ENCODE measurements at regions not wholly inside any gene's neighbourhood (a gene's known extent, or its start where the extent isn't known, plus 50 kb on each side); places are given as distances from the start of the nearest gene placed in this dataset.

DNA sequence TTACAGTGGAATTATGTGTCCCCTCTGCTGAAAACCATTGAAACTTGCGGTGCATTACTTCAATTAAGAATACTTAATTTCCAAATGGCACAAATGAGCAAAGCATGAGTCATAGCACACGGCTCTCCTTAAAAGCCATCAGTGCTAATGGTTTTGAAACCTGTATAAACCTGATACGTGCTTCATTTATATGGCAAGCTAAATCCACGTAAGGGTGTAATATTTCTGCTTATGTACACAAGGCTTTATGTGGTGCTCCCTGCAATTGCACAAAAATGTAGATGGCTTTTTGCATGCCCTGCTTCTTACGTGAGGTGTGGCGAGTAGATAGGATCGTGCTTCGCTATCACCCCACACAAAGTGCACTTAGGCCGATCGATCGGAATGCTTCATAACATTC is 840.9 kb downstream of the GALR1 start:
- DNase-seq, result no peak
- TF ChIP-seq CTCF (IDR thresholded peaks at IDR 0.05), result no peak
- no peak for TF ChIP-seq POLR2A (IDR thresholded peaks at IDR 0.05)
- TF ChIP-seq EP300 (IDR thresholded peaks at IDR 0.05), result no peak
- TF ChIP-seq POLR2AphosphoS5 (IDR thresholded peaks at IDR 0.05), result no peak
- Histone ChIP-seq H3K36me3 (no peaks in the 10 kb centered on the region), H3K4me1 (no peaks in the 10 kb centered on the region), H3K9me3 (no peaks in the 10 kb centered on the region), H3K27ac (no peak overlapping the region), H3K4me3 (no peak overlapping the region), H3K27me3 (no peaks in the 10 kb centered on the region)
- 90% methylated on average over 11 of the region's 11 CpGs for WGBS, 2 donors
- intact Hi-C loops (cut with DNase I), result no loop called here

GRCh38 chr18:78092901-78093300 is 843.3 kb downstream of the GALR1 start:
- TF ChIP-seq CTCF (IDR thresholded peaks at IDR 0.05) (no peak), EP300 (IDR thresholded peaks at IDR 0.05) (no peak), POLR2AphosphoS5 (IDR thresholded peaks at IDR 0.05) (no peak), POLR2A (IDR thresholded peaks at IDR 0.05) (no peak)
- no peaks in the 10 kb centered on the region for H3K36me3 ChIP-seq
- no peaks in the 10 kb centered on the region for H3K4me1 ChIP-seq
- H3K4me3 ChIP-seq, result no peak overlapping the region
- H3K27me3 ChIP-seq, result no peaks in the 10 kb centered on the region
- intact Hi-C loops (cut with DNase I), result no loop called here
- H3K9me3 ChIP-seq, result no peaks in the 10 kb centered on the region
- no peak overlapping the region for H3K27ac ChIP-seq
- 77 to 80% methylated on average over 2 of the region's 2 CpGs for WGBS, 2 donors
- DNase-seq, result no peak

DNA sequence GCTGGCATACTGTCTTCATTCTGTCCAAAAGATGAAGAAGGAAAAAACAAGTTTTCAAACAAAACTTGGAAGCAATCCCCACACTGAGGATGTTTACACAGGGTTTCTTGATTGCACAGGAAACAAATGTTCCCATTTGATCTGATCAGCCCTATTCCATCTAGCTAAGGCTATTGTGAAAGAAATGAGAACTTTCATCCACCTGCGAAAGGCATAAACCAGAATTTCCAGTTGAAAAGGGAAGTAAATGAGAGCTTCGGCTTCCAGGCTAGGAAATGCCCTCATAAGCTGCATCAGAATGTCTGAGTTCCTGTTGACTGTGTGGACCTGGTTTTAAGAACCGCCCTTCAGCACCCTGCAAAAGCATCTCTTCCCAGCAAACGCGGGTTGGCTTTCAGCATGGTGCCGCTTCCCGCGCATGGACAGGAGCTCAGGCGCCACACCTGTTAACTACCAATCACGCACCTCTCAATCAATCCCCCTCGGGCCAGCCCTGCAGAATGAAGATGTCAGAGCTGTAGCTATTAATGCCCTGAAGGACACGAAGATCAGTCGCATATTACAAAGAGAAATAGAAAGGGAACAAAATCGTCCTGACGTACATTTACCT is 850.4 kb downstream of the GALR1 start:
- H3K27ac ChIP-seq, result no peak overlapping the region
- 84 to 89% methylated on average over 15 of the region's 15 CpGs for WGBS, 2 donors
- no peak for TF ChIP-seq EP300 (IDR thresholded peaks at IDR 0.05)
- TF ChIP-seq POLR2A (IDR thresholded peaks at IDR 0.05), result no peak
- TF ChIP-seq CTCF (IDR thresholded peaks at IDR 0.05), result no peak
- TF ChIP-seq POLR2AphosphoS5 (IDR thresholded peaks at IDR 0.05), result no peak
- no peaks in the 10 kb centered on the region for H3K9me3 ChIP-seq
- no peak for DNase-seq
- H3K27me3 ChIP-seq, result no peaks in the 10 kb centered on the region
- intact Hi-C loops (cut with DNase I), result no loop called here
- H3K4me1 ChIP-seq, result no peaks in the 10 kb centered on the region
- no peaks in the 10 kb centered on the region for H3K36me3 ChIP-seq
- no peak overlapping the region for H3K4me3 ChIP-seq

- Histone ChIP-seq H3K36me3 (no peaks in the 10 kb centered on the region), H3K27ac (no peak overlapping the region), H3K9me3 (no peaks in the 10 kb centered on the region), H3K4me3 (no peak overlapping the region), H3K4me1 (no peaks in the 10 kb centered on the region), H3K27me3 (no peaks in the 10 kb centered on the region)
- no peak for DNase-seq
- TF ChIP-seq POLR2A (IDR thresholded peaks at IDR 0.05) (no peak), POLR2AphosphoS5 (IDR thresholded peaks at IDR 0.05) (no peak), EP300 (IDR thresholded peaks at IDR 0.05) (no peak), CTCF (IDR thresholded peaks at IDR 0.05) (no peak)
- 81 to 85% methylated on average over 9 of the region's 9 CpGs for WGBS, 2 donors
- intact Hi-C loops (cut with DNase I), result no loop called here
Observed at GRCh38 chr18:78101091-78101490, 851.4 kb downstream of the GALR1 start.

GRCh38 chr18:78102135-78102534 is 852.5 kb downstream of the GALR1 start:
- DNase-seq, result no peak
- Histone ChIP-seq H3K4me1 (no peaks in the 10 kb centered on the region), H3K36me3 (no peaks in the 10 kb centered on the region), H3K9me3 (no peaks in the 10 kb centered on the region), H3K4me3 (no peak overlapping the region), H3K27ac (no peak overlapping the region), H3K27me3 (no peaks in the 10 kb centered on the region)
- TF ChIP-seq CTCF (IDR thresholded peaks at IDR 0.05) (no peak), POLR2A (IDR thresholded peaks at IDR 0.05) (no peak)
- intact Hi-C loops (cut with DNase I), result no loop called here
- WGBS, 2 donors, result 64 to 78% methylated on average over 8 of the region's 8 CpGs

All from sigmoid colon (tissue), 6 donors.